MM.1S (cell line): ENCODE measurements at regions not wholly inside any gene's neighbourhood (a gene's known extent, or its start where the extent isn't known, plus 50 kb on each side); places are given as distances from the start of the nearest gene placed in this dataset.

Experiments
- DNase-seq: peaks from one replicate; pipeline ENCODE4 v3.0.0-alpha.2; 2015
- H2AFZ ChIP-seq: fragments of 300-600 bp; sonication (generic); 2 replicates; pipeline ENCODE4 v1.6.0; 2016; ENCODE audit warnings: antibody characterized with exemption, low read length
- H3F3A ChIP-seq: fragments of 300-600 bp; sonication (generic); 2 replicates; pipeline ENCODE4 v1.6.1; 2016; ENCODE audit warnings: mild to moderate bottlenecking, antibody characterized with exemption, low read length, moderate library complexity, mixed read lengths; ENCODE audit not compliant: insufficient read depth
- H3K27ac ChIP-seq: fragments of 300-600 bp; sonication (generic); 2 replicates; pipeline ENCODE4 v1.5.1; 2016; ENCODE audit warnings: mild to moderate bottlenecking, low read length
- H3K27me3 ChIP-seq: fragments of 300-600 bp; sonication (generic); replicated peaks from 2 replicates; pipeline ENCODE4 v1.6.0; 2016; ENCODE audit warnings: low read length; ENCODE audit not compliant: insufficient read depth
- H3K36me3 ChIP-seq: fragments of 300-600 bp; sonication (generic); replicated peaks from 2 replicates; pipeline ENCODE4 v1.6.1; 2016; ENCODE audit warnings: mild to moderate bottlenecking, low read length, mixed read lengths; ENCODE audit not compliant: insufficient read depth
- H3K4me1 ChIP-seq: fragments of 300-600 bp; sonication (generic); 2 replicates; pipeline ENCODE4 v1.6.1; 2016; ENCODE audit warnings: low read length, mixed read lengths
- H3K4me2 ChIP-seq: fragments of 300-600 bp; sonication (generic); 2 replicates; pipeline ENCODE4 v1.6.0; 2016; ENCODE audit warnings: low read depth, low read length
- H3K4me3 ChIP-seq: fragments of 300-600 bp; sonication (generic); 2 replicates; pipeline ENCODE4 v1.5.1; 2016; ENCODE audit warnings: low read length, mixed read lengths
- H3K79me2 ChIP-seq: fragments of 300-600 bp; sonication (generic); 2 replicates; pipeline ENCODE4 v1.6.1; 2016; ENCODE audit warnings: mixed run types, low read length, mixed read lengths
- H3K9ac ChIP-seq: fragments of 300-600 bp; sonication (generic); 2 replicates; pipeline ENCODE4 v1.6.1; 2016; ENCODE audit warnings: low read length, mixed read lengths
- H3K9me2 ChIP-seq: fragments of 300-600 bp; sonication (generic); replicated peaks from 2 replicates; pipeline ENCODE4 v1.6.1; 2016; ENCODE audit warnings: mild to moderate bottlenecking, low read length, mixed read lengths; ENCODE audit not compliant: insufficient read depth
- H3K9me3 ChIP-seq: fragments of 300-600 bp; sonication (generic); replicated peaks from 2 replicates; pipeline ENCODE4 v1.6.1; 2016; ENCODE audit warnings: mild to moderate bottlenecking, low read length, mixed read lengths; ENCODE audit not compliant: insufficient read depth
- H4K20me1 ChIP-seq: fragments of 300-600 bp; sonication (generic); 2 replicates; pipeline ENCODE4 v1.6.1; 2016; ENCODE audit warnings: mild to moderate bottlenecking, low read length, moderate library complexity, mixed read lengths; ENCODE audit not compliant: insufficient read depth
- CTCF ChIP-seq: fragments of 300-600 bp; sonication (generic); IDR thresholded peaks from 2 replicates; pipeline ENCODE4 v1.5.1; 2016; ENCODE audit warnings: antibody characterized with exemption, low read length, mixed read lengths
- EZH2 ChIP-seq: fragments of 300-600 bp; sonication (generic); optimal IDR thresholded peaks from 2 replicates; pipeline ENCODE3; 2017; ENCODE audit warnings: low read depth, mild to moderate bottlenecking, antibody characterized with exemption, low read length, mixed read lengths
- EZH2phosphoT487 ChIP-seq: fragments of 300-600 bp; sonication (generic); IDR thresholded peaks from 2 replicates; pipeline ENCODE4 v1.6.1; 2018; ENCODE audit warnings: antibody characterized with exemption, low read length

GRCh38 chr1:82390627-82391026 lies 589.9 kb downstream of the ADGRL2 start:
- peaks cover 6% of the 10 kb centered on the region for H3K4me1 ChIP-seq
- DNase-seq = no peak
- no peaks in the 10 kb centered on the region for H3K79me2 ChIP-seq
- no peaks in the 10 kb centered on the region for H3K27me3 ChIP-seq
- H3K9me3 ChIP-seq = no peaks in the 10 kb centered on the region; the same call in 1 of the 2 replicates
- H2AFZ ChIP-seq = no peak overlapping the region
- H3K36me3 ChIP-seq = no peaks in the 10 kb centered on the region
- H4K20me1 ChIP-seq = no peaks in the 10 kb centered on the region
- TF ChIP-seq EZH2 = no peak
- no peak for TF ChIP-seq CTCF
- no peak for TF ChIP-seq EZH2phosphoT487
- H3K4me2 ChIP-seq = no peak overlapping the region
- H3K27ac ChIP-seq = no peak overlapping the region
- H3K9ac ChIP-seq = no peak overlapping the region
- H3K9me2 ChIP-seq = no peaks in the 10 kb centered on the region
- no peak overlapping the region for H3K4me3 ChIP-seq
- H3F3A ChIP-seq = 0 out of 2 replicates have a peak, but pooled peaks cover 7% of the 10 kb centered on the region

- H3K4me1 ChIP-seq = no peaks in the 10 kb centered on the region
- no peaks in the 10 kb centered on the region; the same call in 1 of the 2 replicates for H3K9me3 ChIP-seq
- no peak overlapping the region for H3K4me3 ChIP-seq
- H3K9ac ChIP-seq = no peak overlapping the region
- no peaks in the 10 kb centered on the region for H3K27me3 ChIP-seq
- TF ChIP-seq EZH2phosphoT487 = no peak
- TF ChIP-seq EZH2 = no peak
- TF ChIP-seq CTCF = no peak
- no peak for DNase-seq
- H3F3A ChIP-seq = no peaks in the 10 kb centered on the region
- H3K79me2 ChIP-seq = no peaks in the 10 kb centered on the region
- no peaks in the 10 kb centered on the region for H4K20me1 ChIP-seq
- no peak overlapping the region for H3K4me2 ChIP-seq
- no peak overlapping the region for H3K27ac ChIP-seq
- no peaks in the 10 kb centered on the region for H3K9me2 ChIP-seq
- H3K36me3 ChIP-seq = no peaks in the 10 kb centered on the region
- H2AFZ ChIP-seq = no peak overlapping the region
Observed at GRCh38 chr1:82388679-82389078, 587.9 kb downstream of the ADGRL2 start.

- Histone ChIP-seq H3K27me3 (no peaks in the 10 kb centered on the region), H3K9me3 (no peaks in the 10 kb centered on the region; the same call in 1 of the 2 replicates), H3K4me1 (no peaks in the 10 kb centered on the region), H4K20me1 (no peaks in the 10 kb centered on the region), H3K9me2 (no peaks in the 10 kb centered on the region), H3K79me2 (no peaks in the 10 kb centered on the region), H3F3A (no peaks in the 10 kb centered on the region), H3K27ac (no peak overlapping the region), H3K4me2 (no peak overlapping the region), H3K9ac (no peak overlapping the region), H2AFZ (no peak overlapping the region), H3K4me3 (no peak overlapping the region), H3K36me3 (no peaks in the 10 kb centered on the region)
- no peak for DNase-seq
- no peak for TF ChIP-seq CTCF
- no peak for TF ChIP-seq EZH2phosphoT487
- no peak for TF ChIP-seq EZH2
Observed at GRCh38 chr1:82387012-82387366, 586.3 kb downstream of the ADGRL2 start.
